KOPT-K1 (cell line): ENCODE measurements at regions not wholly inside any gene's neighbourhood (a gene's known extent, or its start where the extent isn't known, plus 50 kb on each side); places are given as distances from the start of the nearest gene placed in this dataset.
"Not testable (repeated sequence)": the region's sequence is repeated elsewhere in the genome, so short reads cannot be mapped to it uniquely, and the experiment has no call there.

Experiments
- H3K27ac ChIP-seq: fragments of 200-600 bp; sonication (generic); 2 replicates; pipeline ENCODE4 v1.5.1; 2016; ENCODE audit warnings: antibody characterized with exemption, mild to moderate bottlenecking, low read depth, low read length; ENCODE audit not compliant: poor library complexity, severe bottlenecking
- H3K36me3 ChIP-seq: fragments of 200-600 bp; sonication (generic); 2 replicates; pipeline ENCODE4 v1.5.1; 2017; ENCODE audit warnings: antibody characterized with exemption, mild to moderate bottlenecking, low read length, moderate library complexity; ENCODE audit not compliant: insufficient read depth
- H3K9me3 ChIP-seq: fragments of 200-600 bp; sonication (generic); 2 replicates; pipeline ENCODE4 v1.5.1; 2017; ENCODE audit warnings: antibody characterized with exemption, low read length, mild to moderate bottlenecking; ENCODE audit not compliant: insufficient read depth, poor library complexity, severe bottlenecking

- no peak overlapping the region for H3K27ac ChIP-seq
- H3K9me3 ChIP-seq: no peaks in the 10 kb centered on the region
- H3K36me3 ChIP-seq: no peaks in the 10 kb centered on the region
Measured at GRCh38 chr7:142647749-142648148, 101.5 kb upstream of the PRSS1 start.

- Histone ChIP-seq H3K9me3 (no peaks in the 10 kb centered on the region), H3K27ac (no peak overlapping the region), H3K36me3 (no peaks in the 10 kb centered on the region)
Measured at GRCh38 chr7:142646386-142647140, 102.7 kb upstream of the PRSS1 start.

- Histone ChIP-seq H3K36me3 (no peaks in the 10 kb centered on the region), H3K27ac (no peak overlapping the region), H3K9me3 (no peaks in the 10 kb centered on the region)
Measured at GRCh38 chr7:142645777-142646176, 103.5 kb upstream of the PRSS1 start.

- H3K27ac ChIP-seq: no peak overlapping the region
- no peaks in the 10 kb centered on the region for H3K9me3 ChIP-seq
- H3K36me3 ChIP-seq: no peaks in the 10 kb centered on the region
Measured at GRCh38 chr7:142642316-142642715, 107.0 kb upstream of the PRSS1 start.

- H3K9me3 ChIP-seq, H3K36me3 ChIP-seq, H3K27ac ChIP-seq: not testable (repeated sequence)
Measured at GRCh38 chr7:142641252-142641651, 108.0 kb upstream of the PRSS1 start.

GRCh38 chr7:142638581-142638980 is 110.7 kb upstream of the PRSS1 start:
- no peaks in the 10 kb centered on the region for H3K36me3 ChIP-seq

GRCh38 chr7:142637240-142637639 is 112.0 kb upstream of the PRSS1 start:
- Histone ChIP-seq H3K27ac (no peak overlapping the region), H3K36me3 (no peaks in the 10 kb centered on the region), H3K9me3 (no peaks in the 10 kb centered on the region)

More at GRCh38 chr7:142638581-142638980, 110.7 kb upstream of the PRSS1 start:
- Histone ChIP-seq H3K27ac (no peak overlapping the region), H3K9me3 (no peaks in the 10 kb centered on the region)

- Histone ChIP-seq H3K9me3 (no peaks in the 10 kb centered on the region), H3K36me3 (no peaks in the 10 kb centered on the region), H3K27ac (no peak overlapping the region)
Measured at GRCh38 chr7:142636751-142637150, 112.5 kb upstream of the PRSS1 start.

- not testable (repeated sequence) for H3K27ac ChIP-seq, H3K9me3 ChIP-seq, H3K36me3 ChIP-seq
Measured at GRCh38 chr7:142636107-142636506, 113.2 kb upstream of the PRSS1 start.

GRCh38 chr7:142632271-142633134 is 116.8 kb upstream of the PRSS1 start:
- Histone ChIP-seq H3K27ac (no peak overlapping the region), H3K9me3 (no peaks in the 10 kb centered on the region), H3K36me3 (no peaks in the 10 kb centered on the region)

GRCh38 chr7:142629588-142630260 is 119.5 kb upstream of the PRSS1 start:
- Histone ChIP-seq H3K27ac (no peak overlapping the region), H3K9me3 (no peaks in the 10 kb centered on the region), H3K36me3 (no peaks in the 10 kb centered on the region)

- Histone ChIP-seq H3K36me3 (no peaks in the 10 kb centered on the region), H3K27ac (no peak overlapping the region), H3K9me3 (no peaks in the 10 kb centered on the region)
Measured at GRCh38 chr7:142628945-142629344, 120.3 kb upstream of the PRSS1 start.

- not testable (repeated sequence) for H3K36me3 ChIP-seq, H3K9me3 ChIP-seq, H3K27ac ChIP-seq
Measured at GRCh38 chr7:142627223-142627622, 122.0 kb upstream of the PRSS1 start.

- Histone ChIP-seq H3K27ac (no peak overlapping the region), H3K36me3 (no peaks in the 10 kb centered on the region)
Measured at GRCh38 chr7:142626420-142627035, 122.7 kb upstream of the PRSS1 start.

GRCh38 chr7:142625216-142625615 is 124.1 kb upstream of the PRSS1 start:
- not testable (repeated sequence) for H3K36me3 ChIP-seq, H3K27ac ChIP-seq

More at GRCh38 chr7:142626420-142627035, 122.7 kb upstream of the PRSS1 start:
- H3K9me3 ChIP-seq: no peaks in the 10 kb centered on the region

More at GRCh38 chr7:142625216-142625615, 124.1 kb upstream of the PRSS1 start:
- H3K9me3 ChIP-seq: not testable (repeated sequence)
